IgD-negative memory B cell (primary cell): ENCODE measurements at regions not wholly inside any gene's neighbourhood (a gene's known extent, or its start where the extent isn't known, plus 50 kb on each side); places are given as distances from the start of the nearest gene placed in this dataset.
"Not testable (repeated sequence)": the region's sequence is repeated elsewhere in the genome, so short reads cannot be mapped to it uniquely, and the experiment has no call there.

ENCODE experiments used
- H3K27ac Mint-ChIP-seq, 3 donors: one replicate each; pipeline ENCODE4 v1.8.0; 2020 to 2022; ENCODE audit warnings: mild to moderate bottlenecking in 3 of 3, mixed read lengths in 3 of 3, moderate library complexity in 1 of 3
- H3K27me3 Mint-ChIP-seq: one replicate; pipeline ENCODE4 v1.8.0; 2021; ENCODE audit warnings: mixed read lengths
- H3K36me3 Mint-ChIP-seq: one replicate; pipeline ENCODE4 v1.8.0; 2020; ENCODE audit warnings: mild to moderate bottlenecking, mixed read lengths
- H3K4me1 Mint-ChIP-seq, 3 donors: one replicate each; pipeline ENCODE4 v1.8.0; 2020 to 2022; ENCODE audit warnings: mixed read lengths in 3 of 3, mild to moderate bottlenecking in 1 of 3
- H3K4me3 Mint-ChIP-seq, 4 donors: one replicate each; pipeline ENCODE4 v1.8.0; 2020 to 2022; ENCODE audit warnings: mild to moderate bottlenecking in 4 of 4, mixed read lengths in 4 of 4, moderate library complexity in 3 of 4
- H3K9me3 Mint-ChIP-seq, 3 donors: one replicate each; pipeline ENCODE4 v1.8.0; 2020 to 2021; ENCODE audit warnings: mixed read lengths in 3 of 3, mild to moderate bottlenecking in 1 of 3

GRCh38 chr5:116953251-116953930 is 378.8 kb upstream of the SEMA6A start:
- H3K4me1 Mint-ChIP-seq: no peaks in the 10 kb centered on the region
- no peaks in the 10 kb centered on the region for H3K36me3 Mint-ChIP-seq
- H3K9me3 Mint-ChIP-seq: no peaks in the 10 kb centered on the region
- H3K4me3 Mint-ChIP-seq: no peak overlapping the region
- no peak overlapping the region for H3K27ac Mint-ChIP-seq
- no peaks in the 10 kb centered on the region for H3K27me3 Mint-ChIP-seq

DNA sequence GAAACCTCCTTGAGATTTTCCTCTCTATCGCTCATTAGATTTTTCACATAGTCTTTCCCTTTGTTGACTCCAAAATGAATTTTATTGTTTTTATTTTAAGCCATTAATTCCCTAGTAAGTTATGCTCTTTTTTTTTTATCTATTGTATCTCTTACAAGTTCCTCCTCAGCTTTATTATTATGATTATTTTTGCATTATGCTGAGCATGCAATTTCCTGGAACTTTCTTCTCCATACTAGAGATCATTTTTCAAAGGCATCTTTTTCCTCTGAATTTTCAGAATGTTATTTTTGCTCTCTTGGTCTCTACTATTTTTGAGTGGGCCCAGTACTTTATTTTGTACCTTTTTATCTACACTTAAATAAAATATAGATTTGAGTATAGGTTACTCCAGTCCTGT is 376.6 kb upstream of the SEMA6A start:
- Mint-ChIP-seq H3K4me1 (peaks cover 0 to 2% (median 0%) of the 10 kb centered on the region in 3 donors), H3K27me3 (no peaks in the 10 kb centered on the region), H3K9me3 (no peaks in the 10 kb centered on the region), H3K27ac (no peak overlapping the region), H3K4me3 (no peak overlapping the region), H3K36me3 (no peaks in the 10 kb centered on the region)

GRCh38 chr5:116947691-116948528 is 373.3 kb upstream of the SEMA6A start:
- no peak overlapping the region for H3K4me3 Mint-ChIP-seq
- peaks cover 0 to 2% (median 0%) of the 10 kb centered on the region in 3 donors for H3K4me1 Mint-ChIP-seq
- H3K36me3 Mint-ChIP-seq: no peaks in the 10 kb centered on the region
- H3K27ac Mint-ChIP-seq: no peak overlapping the region
- no peaks in the 10 kb centered on the region for H3K27me3 Mint-ChIP-seq
- H3K9me3 Mint-ChIP-seq: no peaks in the 10 kb centered on the region

- H3K36me3 Mint-ChIP-seq, H3K9me3 Mint-ChIP-seq: not testable (repeated sequence)
- H3K4me3 Mint-ChIP-seq: peak overlapping the region in 1 of 4 donors; percentile 42
Measured at GRCh38 chr5:116945613-116946382, 371.2 kb upstream of the SEMA6A start.

DNA sequence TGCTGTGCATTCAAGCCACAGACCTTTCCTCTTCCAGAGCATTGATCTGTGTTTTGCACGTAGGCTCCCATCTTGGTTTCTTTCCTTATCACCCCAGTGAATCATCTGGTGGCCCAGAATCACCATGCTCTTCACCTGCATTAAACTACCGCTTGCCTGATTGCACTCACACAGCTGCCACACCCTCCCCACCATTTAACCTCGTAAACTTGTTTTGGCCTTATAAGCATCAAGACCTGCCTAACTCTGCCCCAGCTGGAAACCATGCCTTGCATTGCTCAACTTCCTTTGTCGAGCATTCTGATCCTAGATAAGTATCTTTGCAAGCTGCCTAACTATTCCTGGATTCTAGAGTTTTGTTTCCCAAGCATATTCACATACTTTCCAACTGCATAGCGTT is 369.6 kb upstream of the SEMA6A start:
- Mint-ChIP-seq H3K9me3 (no peaks in the 10 kb centered on the region), H3K27me3 (no peaks in the 10 kb centered on the region), H3K36me3 (no peaks in the 10 kb centered on the region), H3K27ac (no peak overlapping the region), H3K4me3 (no peak overlapping the region), H3K4me1 (peaks cover 0 to 2% (median 0%) of the 10 kb centered on the region in 3 donors)

More at GRCh38 chr5:116945613-116946382, 371.2 kb upstream of the SEMA6A start:
- not testable (repeated sequence) for H3K27ac Mint-ChIP-seq, H3K27me3 Mint-ChIP-seq, H3K4me1 Mint-ChIP-seq

DNA sequence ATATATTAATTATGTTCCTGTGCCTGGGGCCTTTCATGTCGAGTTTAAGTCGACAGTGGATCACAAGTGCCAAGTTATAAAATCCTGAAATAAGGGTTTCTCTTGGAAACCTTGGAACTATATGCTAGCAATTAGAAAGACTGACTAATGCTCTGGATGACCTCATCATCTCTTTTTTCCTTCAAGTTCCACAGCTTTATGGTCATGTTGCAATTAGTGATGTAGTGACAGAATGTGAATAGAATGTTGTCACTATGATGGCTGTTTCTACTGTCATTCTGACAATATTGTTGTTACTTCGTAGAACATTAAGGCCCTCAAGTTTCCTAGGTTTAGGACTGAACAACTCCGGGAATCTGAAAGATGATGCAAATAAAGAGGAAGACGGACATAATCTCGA is 368.0 kb upstream of the SEMA6A start:
- Mint-ChIP-seq H3K4me3 (no peak overlapping the region), H3K27ac (no peak overlapping the region), H3K4me1 (no peaks in the 10 kb centered on the region), H3K27me3 (no peaks in the 10 kb centered on the region), H3K36me3 (no peaks in the 10 kb centered on the region), H3K9me3 (no peaks in the 10 kb centered on the region)

- H3K4me1 Mint-ChIP-seq: no peaks in the 10 kb centered on the region
- H3K9me3 Mint-ChIP-seq: no peaks in the 10 kb centered on the region
- H3K27me3 Mint-ChIP-seq: no peaks in the 10 kb centered on the region
- no peaks in the 10 kb centered on the region for H3K36me3 Mint-ChIP-seq
- no peak overlapping the region for H3K4me3 Mint-ChIP-seq
- H3K27ac Mint-ChIP-seq: no peak overlapping the region
Measured at GRCh38 chr5:116939641-116940040, 365.0 kb upstream of the SEMA6A start.

DNA sequence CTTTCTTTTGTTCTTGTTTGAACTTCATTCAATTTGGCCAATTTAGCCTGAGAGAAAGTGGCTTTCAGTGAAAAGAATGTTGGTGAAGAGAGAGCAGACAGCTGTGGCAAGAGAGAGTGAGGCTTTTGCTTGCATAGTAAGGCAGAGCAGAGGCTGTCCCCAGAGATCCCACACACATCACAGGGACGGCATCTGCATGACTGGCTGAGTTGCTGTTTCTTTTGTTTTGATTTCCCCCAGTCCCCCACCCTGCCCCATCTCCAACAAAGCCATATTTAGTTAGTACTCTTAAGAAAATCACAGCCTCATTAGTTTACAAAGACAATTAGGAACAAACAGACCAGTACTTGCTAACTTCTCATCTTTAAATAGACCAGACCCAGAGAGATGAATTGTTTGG is 363.9 kb upstream of the SEMA6A start:
- Mint-ChIP-seq H3K4me1 (no peaks in the 10 kb centered on the region), H3K36me3 (no peaks in the 10 kb centered on the region), H3K4me3 (no peak overlapping the region), H3K27me3 (no peaks in the 10 kb centered on the region), H3K27ac (no peak overlapping the region), H3K9me3 (no peaks in the 10 kb centered on the region)

DNA sequence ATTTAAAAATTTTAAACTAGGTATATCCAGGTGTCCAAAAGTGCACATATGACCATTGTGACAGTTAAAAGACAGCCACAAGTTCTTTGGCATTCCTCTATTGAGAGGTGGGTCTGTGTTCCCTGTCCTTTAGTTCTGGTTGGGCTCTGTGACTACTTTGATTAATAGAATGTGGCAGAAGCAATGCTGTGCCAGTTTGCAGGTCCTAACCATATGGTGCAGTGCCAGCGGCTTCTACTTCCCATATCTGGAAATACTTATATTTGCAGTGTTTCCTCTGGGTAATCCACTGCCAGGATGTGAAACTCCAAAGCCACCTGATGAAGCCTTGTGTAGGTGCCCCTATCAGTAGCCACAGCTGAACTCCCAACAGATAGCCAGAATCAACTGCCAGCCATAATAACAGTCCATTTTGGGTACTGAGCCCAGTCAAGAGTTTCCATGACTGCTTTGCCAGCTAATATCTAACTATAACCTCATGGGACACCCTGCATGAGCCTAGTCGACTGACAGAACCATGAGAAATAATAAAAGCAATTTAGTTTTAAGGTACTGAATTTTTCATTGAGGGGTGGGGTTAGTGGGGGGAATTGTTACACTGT is 361.0 kb upstream of the SEMA6A start:
- H3K4me1 Mint-ChIP-seq: no peaks in the 10 kb centered on the region
- no peak overlapping the region for H3K4me3 Mint-ChIP-seq
- H3K36me3 Mint-ChIP-seq: no peaks in the 10 kb centered on the region
- peaks cover 2% of the 10 kb centered on the region for H3K27me3 Mint-ChIP-seq
- no peak overlapping the region for H3K27ac Mint-ChIP-seq
- H3K9me3 Mint-ChIP-seq: no peaks in the 10 kb centered on the region

DNA sequence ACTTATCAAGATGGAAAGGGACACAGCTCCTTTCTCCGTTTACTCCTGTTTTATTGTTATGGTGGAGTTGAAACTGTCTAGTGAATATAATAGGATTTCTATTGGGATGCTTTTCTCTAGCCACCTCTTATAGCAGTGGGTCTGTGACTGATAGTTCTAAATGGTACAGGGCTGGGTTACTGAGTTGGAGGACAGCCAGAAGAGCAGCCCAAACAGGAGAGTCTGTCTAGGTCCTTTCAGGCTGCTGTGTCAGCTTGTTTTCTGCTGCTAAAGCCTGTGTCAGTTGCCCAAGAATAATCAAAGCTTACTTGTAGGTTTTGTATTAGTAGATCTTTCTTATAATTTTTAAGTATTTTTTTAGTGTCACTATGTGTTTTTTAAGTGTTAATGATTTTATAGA is 356.0 kb upstream of the SEMA6A start:
- Mint-ChIP-seq H3K36me3 (no peaks in the 10 kb centered on the region), H3K27ac (no peak overlapping the region), H3K4me1 (no peaks in the 10 kb centered on the region), H3K27me3 (peaks cover 3% of the 10 kb centered on the region), H3K4me3 (no peak overlapping the region), H3K9me3 (no peaks in the 10 kb centered on the region)

DNA sequence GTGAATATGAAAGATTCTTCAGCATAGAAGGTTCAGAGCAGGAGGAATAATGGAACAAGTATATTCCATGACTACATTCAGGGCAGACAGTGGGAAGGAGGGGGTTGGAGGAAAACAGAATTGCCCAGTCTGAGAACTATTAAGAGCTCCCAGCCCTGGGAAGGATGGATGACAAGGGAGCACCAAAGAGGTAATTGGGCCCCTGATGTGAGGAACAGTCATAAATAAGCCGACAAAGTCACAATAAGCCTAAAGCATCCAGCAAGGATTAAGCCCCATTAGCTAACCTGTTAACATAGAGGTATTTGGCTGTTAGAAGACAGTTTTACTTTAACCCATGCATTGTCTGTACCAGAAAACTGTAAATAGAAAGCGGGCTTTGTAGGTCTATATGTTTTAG is 348.7 kb upstream of the SEMA6A start:
- peaks cover 0 to 2% (median 0%) of the 10 kb centered on the region in 3 donors for H3K9me3 Mint-ChIP-seq
- peak overlapping the region in 1 of 3 donors; percentile 44 for H3K27ac Mint-ChIP-seq
- peaks cover 3% of the 10 kb centered on the region for H3K27me3 Mint-ChIP-seq
- no peaks in the 10 kb centered on the region for H3K4me1 Mint-ChIP-seq
- no peaks in the 10 kb centered on the region for H3K36me3 Mint-ChIP-seq
- H3K4me3 Mint-ChIP-seq: no peak overlapping the region

GRCh38 chr5:116922532-116922931 is 347.9 kb upstream of the SEMA6A start:
- Mint-ChIP-seq H3K27ac (no peak overlapping the region), H3K36me3 (peaks cover 2% of the 10 kb centered on the region), H3K9me3 (peaks cover 0 to 2% (median 0%) of the 10 kb centered on the region in 3 donors), H3K4me1 (peaks cover 0 to 2% (median 0%) of the 10 kb centered on the region in 3 donors), H3K27me3 (peaks cover 3% of the 10 kb centered on the region), H3K4me3 (no peak overlapping the region)

DNA sequence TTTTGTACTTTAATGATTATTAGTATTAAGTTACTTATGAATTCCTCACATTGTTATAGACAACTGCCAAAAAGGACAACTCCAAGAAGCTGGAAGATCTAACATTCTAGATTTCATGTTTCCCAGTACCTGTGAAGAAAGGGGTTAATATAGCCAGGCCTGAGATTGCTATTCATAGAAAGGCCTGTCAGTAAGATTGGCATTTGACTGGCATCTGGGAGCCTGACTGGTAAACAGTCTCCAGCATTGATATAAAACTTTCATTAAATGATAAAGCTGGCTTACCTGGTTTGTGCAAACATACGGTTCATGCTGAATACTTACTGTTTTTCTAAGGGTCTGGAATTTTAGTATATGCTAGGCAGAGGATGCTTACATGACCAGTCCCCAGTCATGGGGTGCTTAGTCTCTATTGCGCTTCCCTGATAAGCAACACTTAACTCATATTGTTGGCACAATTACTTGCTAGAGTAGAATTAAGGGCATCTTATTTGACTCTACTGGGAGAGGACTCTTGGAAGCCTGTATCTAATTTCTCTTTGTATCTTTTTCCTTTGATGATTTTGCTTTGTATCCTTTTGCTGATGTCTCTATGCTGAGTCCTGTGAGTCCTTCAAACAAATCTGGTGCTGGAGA is 340.4 kb upstream of the SEMA6A start:
- Mint-ChIP-seq H3K4me1 (peaks cover 5 to 7% (median 6%) of the 10 kb centered on the region in 3 donors), H3K36me3 (peaks cover 2% of the 10 kb centered on the region), H3K27me3 (no peaks in the 10 kb centered on the region), H3K4me3 (no peak overlapping the region), H3K9me3 (no peaks in the 10 kb centered on the region), H3K27ac (no peak overlapping the region)

GRCh38 chr5:116912221-116912620 is 337.6 kb upstream of the SEMA6A start:
- Mint-ChIP-seq H3K9me3 (no peaks in the 10 kb centered on the region), H3K4me3 (no peak overlapping the region), H3K27ac (no peak overlapping the region), H3K4me1 (peaks cover 7 to 23% (median 21%) of the 10 kb centered on the region in 3 donors), H3K27me3 (no peaks in the 10 kb centered on the region), H3K36me3 (no peaks in the 10 kb centered on the region)
